NCI-H2171 treated with DMSO at 0.1 percent for 48 hours (cell line): ENCODE measurements at regions not wholly inside any gene's neighbourhood (a gene's known extent, or its start where the extent isn't known, plus 50 kb on each side); places are given as distances from the start of the nearest gene placed in this dataset.
"Not testable (repeated sequence)": the region's sequence is repeated elsewhere in the genome, so short reads cannot be mapped to it uniquely, and the experiment has no call there.

ENCODE experiments used
- DNase-seq: peaks from one replicate; lab custom pipeline; 2025; lab: John Stamatoyannopoulos, UW

- DNase-seq: not testable (repeated sequence)
These were observed 183.0 kb downstream of the HACE1 start for GRCh38 chr6:104676679-104677078.

GRCh38 chr6:104675161-104675560, 184.6 kb downstream of the HACE1 start:
- not testable (repeated sequence) for DNase-seq

GRCh38 chr6:104673078-104673477, 186.6 kb downstream of the HACE1 start:
- not testable (repeated sequence) for DNase-seq

GRCh38 chr6:104671591-104671891, 188.2 kb downstream of the HACE1 start:
- DNase-seq: not testable (repeated sequence)

GRCh38 chr6:104670834-104671590, 188.7 kb downstream of the HACE1 start:
- peak; percentile 3 for DNase-seq

GRCh38 chr6:104669483-104669882, 190.2 kb downstream of the HACE1 start:
- no peak for DNase-seq

GRCh38 chr6:104656235-104656634, 203.5 kb downstream of the HACE1 start:
- no peak for DNase-seq

GRCh38 chr6:104653781-104654180, 205.9 kb downstream of the HACE1 start:
- DNase-seq: no peak

- no peak for DNase-seq
These were observed 211.4 kb downstream of the HACE1 start for GRCh38 chr6:104648347-104648746.

GRCh38 chr6:104644848-104645247, 214.9 kb downstream of the HACE1 start:
- DNase-seq: no peak

- DNase-seq: no peak
These were observed 216.8 kb downstream of the HACE1 start for GRCh38 chr6:104642871-104643270.

- DNase-seq: no peak
These were observed 219.0 kb downstream of the HACE1 start for GRCh38 chr6:104640761-104641160.

GRCh38 chr6:104640150-104640700, 219.5 kb downstream of the HACE1 start:
- no peak for DNase-seq

- no peak for DNase-seq
These were observed 220.1 kb downstream of the HACE1 start for GRCh38 chr6:104639668-104640067.

- DNase-seq: no peak
These were observed 220.9 kb downstream of the HACE1 start for GRCh38 chr6:104638841-104639290.

- no peak for DNase-seq
These were observed 226.6 kb downstream of the HACE1 start for GRCh38 chr6:104633125-104633524.

- DNase-seq: no peak
These were observed 227.1 kb downstream of the HACE1 start for GRCh38 chr6:104632588-104632987.

GRCh38 chr6:104630955-104631354, 228.8 kb downstream of the HACE1 start:
- DNase-seq: no peak

GRCh38 chr6:104630522-104630921, 229.2 kb downstream of the HACE1 start:
- no peak for DNase-seq

GRCh38 chr6:104629826-104630225, 229.9 kb downstream of the HACE1 start:
- DNase-seq: no peak

GRCh38 chr6:104625536-104625935, 234.2 kb downstream of the HACE1 start:
- DNase-seq: no peak

- no peak for DNase-seq
These were observed 236.5 kb downstream of the HACE1 start for GRCh38 chr6:104623052-104623690.

GRCh38 chr6:104621396-104621795, 238.3 kb downstream of the HACE1 start:
- no peak for DNase-seq
